ENCODE measurements at regions not wholly inside any gene's neighbourhood (a gene's known extent, or its start where the extent isn't known, plus 50 kb on each side); places are given as distances from the start of the nearest gene placed in this dataset.

- H3K27ac ChIP-seq, result no peak overlapping the region
- no peak overlapping the region for H3K4me3 ChIP-seq
- FAIRE-seq (no peak), ATAC-seq (no peak), DNase-seq (ENCODE audit: low read depth in 1 of 2, low spot score in 1 of 2) (no peak)
- H3K4me1 ChIP-seq, result peaks cover 44% of the 10 kb centered on the region
- no peak overlapping the region for H3K4me2 ChIP-seq
- ChIA-PET CTCF (no interaction called here), POLR2A (no interaction called here)
- 81% methylated on average over 7 of the region's 7 CpGs for WGBS (ENCODE audit: missing lambda C conversion rate)
- H3K9me3 ChIP-seq, result no peaks in the 10 kb centered on the region
- TF ChIP-seq ELK1 (IDR thresholded peaks at IDR 0.05; ENCODE audit: low read depth, low read length) (no peak), FOSB (CRISPR knock-in tag; IDR thresholded peaks at IDR 0.05) (no peak), PHF8 (IDR thresholded peaks at IDR 0.05; ENCODE audit: borderline replicate concordance, low read depth) (no peak), HOXB5 (CRISPR knock-in tag; IDR thresholded peaks at IDR 0.05) (no peak), ZSCAN20 (CRISPR knock-in tag; IDR thresholded peaks at IDR 0.05) (no peak), HDAC2 (IDR thresholded peaks at IDR 0.05) (no peak), HMGXB4 (CRISPR knock-in tag; IDR thresholded peaks at IDR 0.05; ENCODE audit: borderline replicate concordance) (no peak), CBX8 (IDR thresholded peaks at IDR 0.05) (no peak), RARB (CRISPR knock-in tag; IDR thresholded peaks at IDR 0.05) (no peak), HOXA7 (CRISPR knock-in tag; IDR thresholded peaks at IDR 0.05) (no peak), HES2 (IDR thresholded peaks at IDR 0.05) (no peak)
Observed at GRCh38 chr2:216320852-216321251, 51.4 kb downstream of the MARCHF4 start.

- Histone ChIP-seq H3K27ac (peak overlapping the region; percentile 87 to 90; a peak in 5 of 6 replicates), H3K4me2 (peak overlapping the region; percentile 46), H3K4me3 (no peak overlapping the region), H3K4me1 (peaks cover 53% of the 10 kb centered on the region), H3K9me3 (no peaks in the 10 kb centered on the region)
- FAIRE-seq (no peak), DNase-seq (ENCODE audit: low read depth in 1 of 2, low spot score in 1 of 2) (peak in 1 of 2 experiments; percentile 19), ATAC-seq (no peak)
- ChIA-PET POLR2A (no interaction called here), CTCF (no interaction called here)
- TF ChIP-seq TFCP2L1 (CRISPR knock-in tag; IDR thresholded peaks at IDR 0.05) (no peak), MAX (IDR thresholded peaks at IDR 0.05) (0 out of 2 replicates have a peak, but pooled peaks have one; percentile 15)
- 82% methylated on average over 2 of the region's 2 CpGs for WGBS (ENCODE audit: missing lambda C conversion rate)
Observed at GRCh38 chr2:216319771-216320170, 52.5 kb downstream of the MARCHF4 start.

- DNase-seq (ENCODE audit: low read depth in 1 of 2, low spot score in 1 of 2), result no peak
- H3K4me2 ChIP-seq, result peak overlapping the region; percentile 87
- peaks cover 64% of the 10 kb centered on the region for H3K4me1 ChIP-seq
- no peak overlapping the region for H3K4me3 ChIP-seq
- H3K27ac ChIP-seq, result peak overlapping the region; percentile 87 to 90
- H3K9me3 ChIP-seq, result no peaks in the 10 kb centered on the region
- 71% methylated on average over 2 of the region's 2 CpGs for WGBS (ENCODE audit: missing lambda C conversion rate)
- no peak for ATAC-seq
- POLR2A ChIA-PET, result no interaction called here
- FAIRE-seq, result no peak
- TF ChIP-seq TFCP2L1 (CRISPR knock-in tag; IDR thresholded peaks at IDR 0.05) (no peak), RAD21 (conservative IDR thresholded peaks at IDR 0.05 in 1 of 2, IDR thresholded peaks at IDR 0.05 in 1 of 2) (no peak), ELK1 (IDR thresholded peaks at IDR 0.05; ENCODE audit: low read depth, low read length) (no peak), HES2 (IDR thresholded peaks at IDR 0.05) (no peak), TP53 (CRISPR knock-in tag; IDR thresholded peaks at IDR 0.05) (no peak), HOXB5 (CRISPR knock-in tag; IDR thresholded peaks at IDR 0.05) (no peak), SMC3 (IDR thresholded peaks at IDR 0.05) (no peak), EHMT2 (IDR thresholded peaks at IDR 0.05; ENCODE audit: low read depth) (no peak), SREBF2 (IDR thresholded peaks at IDR 0.05) (no peak), PBX3 (IDR thresholded peaks at IDR 0.05) (no peak), MAX (IDR thresholded peaks at IDR 0.05) (no peak)
- CTCF ChIA-PET, result no interaction called here
Observed at GRCh38 chr2:216318521-216318874, 53.8 kb downstream of the MARCHF4 start.
